Activated CD4-positive, alpha-beta T cell treated with anti-CD3 and anti-CD28 coated beads for 24 hours (primary cell): ENCODE measurements at regions not wholly inside any gene's neighbourhood (a gene's known extent, or its start where the extent isn't known, plus 50 kb on each side); places are given as distances from the start of the nearest gene placed in this dataset.
"Not testable (repeated sequence)": the region's sequence is repeated elsewhere in the genome, so short reads cannot be mapped to it uniquely, and the experiment has no call there.

Source experiments
- DNase-seq, 2 donors: peaks; one replicate each; pipeline ENCODE4 v3.0.0-alpha.2; 2020; ENCODE audit warnings: low read depth in 2 of 2

- DNase-seq, result no peak
Measured at GRCh38 chr7:34390103-34390502, 267.9 kb upstream of the NPSR1 start.

DNA sequence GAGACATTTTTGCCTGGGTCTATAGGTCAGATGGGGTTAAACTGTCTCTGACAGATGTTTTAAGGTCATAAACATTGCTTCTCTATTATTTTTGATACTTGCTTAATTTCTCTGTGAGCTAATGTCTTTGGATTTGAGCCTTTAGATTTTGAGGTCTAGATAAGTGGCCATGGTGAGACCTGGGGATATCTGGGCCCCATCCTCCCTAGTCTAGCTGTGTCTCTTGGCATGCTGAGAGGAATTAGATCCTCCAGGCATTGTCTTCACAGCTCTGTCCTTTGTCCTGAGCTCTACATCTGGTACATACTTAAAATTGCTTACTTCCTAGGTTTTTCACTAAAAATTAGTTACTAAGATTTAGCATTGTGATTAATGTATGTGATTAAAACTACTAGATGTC, 265.0 kb upstream of the NPSR1 start:
- no peak for DNase-seq

GRCh38 chr7:34396437-34397064, 261.5 kb upstream of the NPSR1 start:
- no peak for DNase-seq

DNA sequence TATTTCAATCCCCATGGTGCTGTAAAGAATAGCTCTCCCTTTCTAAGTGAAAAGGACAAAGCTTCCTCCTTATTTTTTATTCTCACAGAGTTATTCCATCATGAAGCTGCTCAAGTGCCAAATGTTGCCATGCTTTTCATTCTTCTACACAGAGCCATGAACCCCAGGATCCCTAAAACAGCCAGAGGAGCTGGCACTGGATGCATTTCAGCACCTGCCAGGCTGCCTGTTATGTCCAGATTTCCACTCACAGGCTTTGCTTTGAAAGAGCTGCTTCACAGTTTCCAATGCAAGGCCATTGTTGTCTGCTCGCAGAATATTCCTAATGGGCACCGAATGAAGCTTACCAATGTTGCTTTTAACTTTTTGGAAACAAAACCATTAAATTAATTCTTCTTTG, 256.2 kb upstream of the NPSR1 start:
- no peak for DNase-seq

DNA sequence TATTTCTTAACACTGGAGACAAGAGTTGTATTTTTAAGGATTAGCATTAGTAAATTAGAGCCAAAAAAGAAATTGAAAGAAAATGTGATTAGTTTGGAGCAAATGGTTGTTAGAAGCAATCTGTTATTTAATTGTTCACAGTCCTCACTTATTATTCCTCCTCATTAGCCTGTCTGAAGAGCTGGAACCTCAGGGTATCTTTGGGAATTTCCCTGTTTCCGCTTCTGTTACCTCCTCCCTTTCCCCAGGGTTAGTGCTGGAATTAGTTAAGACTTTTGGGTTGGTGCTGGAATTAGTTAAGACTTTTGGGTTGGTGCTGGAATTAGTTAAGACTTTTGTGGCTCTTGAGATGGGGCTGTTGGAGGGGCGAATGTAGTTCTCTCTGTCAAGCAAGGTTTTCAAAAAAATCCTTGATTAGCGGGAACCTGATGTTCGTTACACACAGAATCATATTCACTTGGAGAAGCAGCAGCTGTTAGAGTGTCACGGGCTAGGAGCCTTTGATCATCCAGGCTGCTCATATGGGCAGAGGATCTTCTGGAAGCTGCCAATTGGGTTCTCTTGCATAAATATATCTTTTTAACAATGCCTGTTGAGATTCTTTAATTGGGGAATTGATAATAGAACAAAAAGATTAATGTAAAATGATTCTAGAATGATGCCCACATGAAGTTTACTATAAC, 251.0 kb upstream of the NPSR1 start:
- no peak for DNase-seq

DNA sequence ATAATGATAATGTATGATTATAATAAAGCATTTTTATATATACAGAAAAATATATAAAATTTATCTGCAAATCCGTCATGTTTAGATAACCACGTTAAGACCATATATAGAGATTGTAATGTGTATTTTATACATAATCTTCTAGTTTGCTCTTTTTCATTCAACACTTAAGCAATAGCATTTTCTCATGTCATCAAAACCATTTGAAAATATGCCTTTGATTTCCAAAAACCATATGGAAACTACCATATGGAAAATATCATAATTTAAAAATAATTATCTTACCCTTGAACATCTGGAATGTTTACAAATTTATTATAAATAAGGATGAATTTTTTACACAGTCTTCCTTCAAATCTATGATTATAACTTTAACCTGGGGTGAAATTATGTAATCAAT, 250.4 kb upstream of the NPSR1 start:
- no peak for DNase-seq

- DNase-seq, result no peak
Measured at GRCh38 chr7:34417781-34418180, 240.2 kb upstream of the NPSR1 start.

- DNase-seq, result no peak
Measured at GRCh38 chr7:34421526-34421925, 236.5 kb upstream of the NPSR1 start.

- DNase-seq, result no peak
Measured at GRCh38 chr7:34425194-34425593, 232.8 kb upstream of the NPSR1 start.

GRCh38 chr7:34425631-34426384, 232.2 kb upstream of the NPSR1 start:
- DNase-seq, result no peak

- DNase-seq, result no peak
Measured at GRCh38 chr7:34430456-34430855, 227.6 kb upstream of the NPSR1 start.

- DNase-seq, result no peak
Measured at GRCh38 chr7:34438436-34438835, 219.6 kb upstream of the NPSR1 start.

GRCh38 chr7:34445653-34446052, 212.4 kb upstream of the NPSR1 start:
- no peak for DNase-seq

- not testable (repeated sequence) for DNase-seq
Measured at GRCh38 chr7:34448531-34448930, 209.5 kb upstream of the NPSR1 start.

DNA sequence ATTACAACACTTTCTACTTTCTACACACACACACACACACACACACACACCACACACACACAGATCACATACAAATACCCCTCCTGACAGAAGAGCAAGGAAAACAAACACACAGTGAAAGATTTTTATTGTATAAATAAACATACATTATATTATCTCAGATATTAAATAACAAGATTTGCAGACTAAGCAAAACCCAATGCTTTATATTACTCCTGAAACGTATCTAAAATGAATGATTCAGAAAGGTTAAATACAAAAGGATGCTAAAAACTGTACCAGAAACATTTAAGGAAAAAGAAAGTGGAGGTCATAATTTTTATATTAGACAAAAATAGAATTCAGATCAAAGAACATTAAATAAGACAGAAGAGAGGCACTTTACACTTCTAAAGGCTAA, 208.3 kb upstream of the NPSR1 start:
- DNase-seq, result no peak

DNA sequence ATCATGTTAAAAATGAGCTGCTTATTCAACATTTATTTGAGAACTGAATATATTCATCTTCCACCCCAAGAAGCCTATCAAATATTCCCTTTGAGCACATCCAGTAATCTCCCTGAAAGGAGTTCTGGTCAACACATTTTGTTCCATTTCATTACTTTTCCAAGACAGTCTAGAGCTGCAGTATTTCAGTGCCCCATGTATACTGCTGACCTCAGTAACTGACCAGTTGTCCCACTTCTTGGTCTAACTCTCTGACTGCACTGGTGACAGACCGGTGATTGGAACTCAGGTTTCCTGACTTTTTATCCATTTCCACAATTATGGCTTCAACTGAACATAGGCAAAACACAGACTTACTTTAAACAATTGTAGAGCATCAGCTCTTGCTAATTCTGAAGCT, 206.8 kb upstream of the NPSR1 start:
- no peak for DNase-seq

DNA sequence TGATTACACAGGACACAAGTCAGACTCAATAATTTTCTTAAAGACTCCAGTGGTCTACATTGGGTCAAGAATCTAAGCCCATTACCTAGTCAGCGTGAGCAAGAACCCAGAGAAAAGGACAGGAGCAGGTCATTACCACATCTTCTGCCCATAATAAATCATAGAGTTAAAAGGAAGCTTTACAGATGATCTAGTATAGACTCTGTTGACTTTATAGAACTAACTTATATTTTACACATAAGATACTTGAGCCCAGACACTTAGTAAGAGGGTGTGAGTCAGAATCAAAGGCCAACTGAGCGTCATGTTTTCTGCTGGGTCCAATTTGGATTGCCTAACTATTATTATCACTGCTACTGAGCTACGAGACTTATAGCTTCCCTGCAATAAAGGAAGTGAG, 206.1 kb upstream of the NPSR1 start:
- DNase-seq, result no peak

- no peak for DNase-seq
Measured at GRCh38 chr7:34452363-34452762, 205.7 kb upstream of the NPSR1 start.

DNA sequence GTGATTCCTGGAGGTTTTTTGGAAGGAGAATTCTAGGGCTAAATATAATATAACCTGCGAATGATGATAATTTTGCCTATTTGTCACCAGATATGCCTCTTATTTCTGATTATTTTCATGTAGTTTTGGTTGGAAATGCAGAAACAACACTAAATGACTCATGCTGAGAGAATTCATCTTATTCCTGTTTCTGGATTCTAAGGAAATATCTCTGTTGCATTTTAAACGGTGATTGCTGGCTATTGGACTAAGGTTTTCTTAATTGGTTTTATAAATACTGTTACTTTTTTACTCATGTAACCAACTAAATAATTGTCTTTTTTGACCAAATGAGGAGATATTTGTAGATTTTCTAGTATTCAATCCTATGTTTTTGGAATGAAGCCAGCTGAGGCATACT, 204.9 kb upstream of the NPSR1 start:
- no peak for DNase-seq

DNA sequence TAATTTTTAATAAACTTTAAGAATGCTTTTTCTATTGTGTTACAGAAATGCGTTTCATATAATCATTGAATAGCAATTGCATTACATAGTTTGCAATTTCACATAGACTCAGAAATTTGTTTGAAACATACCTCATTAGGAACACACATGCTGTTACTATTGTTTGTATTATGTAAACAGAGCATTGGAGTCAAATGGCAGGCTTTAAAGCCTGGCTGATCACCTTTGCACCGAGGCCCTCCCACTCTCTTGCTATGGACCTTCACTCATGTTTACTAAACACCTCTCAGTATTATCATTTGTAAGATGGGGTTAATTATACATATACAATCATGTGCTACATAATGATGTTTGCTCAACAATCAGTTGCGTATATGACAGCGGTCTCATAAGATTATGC, 203.6 kb upstream of the NPSR1 start:
- no peak for DNase-seq

- no peak for DNase-seq
Measured at GRCh38 chr7:34457329-34457728, 200.7 kb upstream of the NPSR1 start.

GRCh38 chr7:34463830-34464229, 194.2 kb upstream of the NPSR1 start:
- no peak for DNase-seq

DNA sequence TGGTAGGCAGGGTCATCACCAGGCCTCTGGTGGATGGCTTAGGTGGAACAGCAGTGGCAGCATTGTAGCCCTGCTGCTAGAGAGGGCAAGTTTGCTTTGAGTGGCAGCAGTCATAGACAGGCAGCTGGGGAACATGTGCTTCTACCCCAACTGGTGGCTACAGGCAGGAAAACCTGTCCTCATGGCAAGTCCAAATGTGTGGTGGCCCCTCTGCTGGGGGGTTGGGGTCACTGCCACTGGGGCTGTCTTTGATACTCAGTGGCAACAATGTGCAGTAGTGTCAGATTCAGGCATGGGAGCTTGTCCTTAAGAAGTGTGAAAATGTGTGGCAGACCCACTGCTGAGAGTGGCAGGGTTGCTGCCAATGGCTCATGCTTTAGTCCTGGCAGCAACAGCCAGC, 186.2 kb upstream of the NPSR1 start:
- DNase-seq, result no peak
